Heart right ventricle (tissue), 16 donors: ENCODE measurements at regions not wholly inside any gene's neighbourhood (a gene's known extent, or its start where the extent isn't known, plus 50 kb on each side); places are given as distances from the start of the nearest gene placed in this dataset.
"Not testable (repeated sequence)": the region's sequence is repeated elsewhere in the genome, so short reads cannot be mapped to it uniquely, and the experiment has no call there.

Source experiments
- ATAC-seq, 8 donors: fragments of 200-7000 bp; cut with Tn5 transposase; one replicate each; pipeline ENCODE4 v1.9.1; 2020; ENCODE audit warnings: mild to moderate bottlenecking in 8 of 8, moderate library complexity in 8 of 8, moderate number of reproducible peaks in 1 of 8
- DNase-seq, 2 donors: peaks; one replicate each; pipeline ENCODE4 v3.0.0-alpha.2; 2020
- H3K27ac ChIP-seq, 10 donors: fragments of 200-600 bp; sonication (generic) in 2 of 10; one replicate each; pipeline versions ENCODE4 v1.5.0 to v1.8.0; 2020 to 2022; ENCODE audit warnings: mild to moderate bottlenecking in 3 of 10
- H3K27me3 ChIP-seq, 7 donors: fragments of 200-600 bp; one replicate each; pipeline ENCODE4 v1.8.0; 2021 to 2022; ENCODE audit warnings: mild to moderate bottlenecking in 2 of 7
- H3K36me3 ChIP-seq, 9 donors: fragments of 200-600 bp; sonication (generic) in 1 of 9; one replicate each; pipeline versions ENCODE4 v1.5.0 to v1.8.0; 2020 to 2022; ENCODE audit warnings: mild to moderate bottlenecking in 2 of 9
- H3K4me1 ChIP-seq, 9 donors: fragments of 200-600 bp; sonication (generic) in 1 of 9; one replicate each; pipeline versions ENCODE4 v1.5.0 to v1.8.0; 2020 to 2022; ENCODE audit warnings: mild to moderate bottlenecking in 4 of 9
- H3K4me3 ChIP-seq, 10 donors: fragments of 200-600 bp; sonication (generic) in 2 of 10; one replicate each; pipeline versions ENCODE4 v1.5.0 to v1.8.0; 2020 to 2022; ENCODE audit warnings: mild to moderate bottlenecking in 7 of 10, moderate library complexity in 2 of 10
- H3K9me3 ChIP-seq, 11 donors: fragments of 200-600 bp in 10 of 11; sonication (generic) in 2 of 11; one replicate each; pipeline versions ENCODE4 v1.5.0 to v1.8.0; 2013 to 2022; ENCODE audit warnings: mild to moderate bottlenecking in 2 of 11, control low read depth in 1 of 11, moderate library complexity in 1 of 11
- CTCF ChIP-seq, 9 donors: fragments of 200-600 bp; sonication (generic) in 2 of 9; IDR thresholded peaks; one replicate each; pipeline versions ENCODE4 v1.5.0 to v1.8.0; 2021 to 2022; ENCODE audit warnings: antibody characterized with exemption in 9 of 9, mild to moderate bottlenecking in 5 of 9, moderate library complexity in 1 of 9
- WGBS, 2 donors: extraction: QIAGEN DNeasy Blood & Tissue Kit; methylation state at CpG; one replicate each; pipeline ENCODE4 v1.1.7; 2013; ENCODE audit warnings: inconsistent platforms in 1 of 2; 5-methylcytosine and 5-hydroxymethylcytosine counted together
- intact Hi-C, 10 donors: fragments of 100-400 bp; cut with DNase I; formaldehyde crosslinking; loops; one replicate each; pipeline versions ENCODE4 v1.11.1 to v1.14.2; 2022
- donor health status: Arrhythmogenic right ventricular cardiomyopathy.
- donor health status: ischemic (EF 13 %, LVEDD 7.1; RV severe dilation, severe dysfunction).
- donor health status: healthy with polysubstance abuse.
- donor health status: DM: no; HTN: yes; CAD: no.
- donor health status: DM: no; HTN: no; CAD: no.
- donor health status: ischemic (EF 25% LVEDD 6.9; RV normal size, moderate dysfunction).
- donor health status: ischemic (EF 25% LVEDD 5.7; RV mildly dilated, moderate dysfunction).
- donor health status: healthy.
- donor health status: DM: yes; HTN: yes; CAD: no.
- donor health status: Ischemic cardiomyopathy.
- donor health status: ischemic (EF 35%, LVEDD 5.7; RV mildly dilated, moderate dysfunction).
- donor health status: nonischemic (EF 11% LVEDD 7.7; RV severe dilation, severe dysfunction).
- donor health status: DM: yes; HTN: yes; CAD: no.
- donor health status: PGD.
- donor health status: ischemic (EF 29% LVEDD 5.4; RV normal size, mild dysfunction).
- donor health status: nonischemic (EF 23%, LVEDD 6.1; RV moderate dilation, normal function).

DNA sequence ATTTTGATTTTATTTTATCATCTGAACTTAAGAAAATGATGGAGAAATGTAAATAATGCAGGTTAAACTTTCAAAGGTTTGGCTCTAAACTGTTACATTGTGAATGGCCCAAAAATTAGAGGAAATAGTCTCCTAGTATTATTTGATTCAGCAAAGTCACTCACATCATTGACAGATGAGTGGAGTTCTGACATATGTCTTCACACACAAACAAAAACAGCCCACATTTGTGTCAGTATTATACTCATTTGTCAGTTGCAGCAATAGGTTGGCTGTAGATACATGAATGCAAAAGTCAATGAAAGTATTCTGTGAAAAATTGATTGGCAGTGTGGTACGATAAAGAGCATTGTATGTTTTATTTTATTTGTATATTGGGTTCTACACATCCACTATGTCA is 108.8 kb upstream of the BMPER start:
- WGBS, 2 donors = 97 to 98% methylated on average over 1 of the region's 1 CpG
- no peaks in the 10 kb centered on the region for H3K9me3 ChIP-seq
- intact Hi-C loops = no loop called here

DNA sequence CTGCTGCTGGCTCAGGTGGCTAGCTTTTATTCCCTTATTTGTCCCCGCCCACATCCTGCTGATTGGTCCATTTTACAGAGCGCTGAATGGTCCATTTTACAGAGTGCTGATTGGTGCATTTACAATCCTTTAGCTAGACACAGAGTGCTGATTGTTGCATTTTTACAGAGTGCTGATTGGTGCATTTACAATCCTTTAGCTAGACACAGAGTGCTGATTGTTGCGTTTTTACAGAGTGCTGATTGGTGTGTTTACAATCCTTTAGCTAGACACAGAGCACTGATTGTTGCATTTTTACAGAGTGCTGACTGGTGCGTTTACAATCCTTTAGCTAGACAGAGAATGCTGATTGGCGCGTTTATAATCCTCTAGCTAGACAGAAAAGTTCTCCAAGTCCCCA is 107.8 kb upstream of the BMPER start:
- intact Hi-C loops, H3K9me3 ChIP-seq, H3K4me3 ChIP-seq, H3K36me3 ChIP-seq, DNase-seq, ATAC-seq, H3K4me1 ChIP-seq, H3K27me3 ChIP-seq, H3K27ac ChIP-seq: not testable (repeated sequence)
- 94 to 96% methylated on average over 6 of the region's 6 CpGs for WGBS, 2 donors

More for the DNA sequence above, 108.8 kb upstream of the BMPER start:
- H3K4me1 ChIP-seq = no peaks in the 10 kb centered on the region
- no peak for TF ChIP-seq CTCF (IDR thresholded peaks at IDR 0.05)
- no peak overlapping the region for H3K27ac ChIP-seq
- H3K36me3 ChIP-seq = no peaks in the 10 kb centered on the region
- DNase-seq (no peak), ATAC-seq (no peak)
- no peak overlapping the region for H3K4me3 ChIP-seq
- H3K27me3 ChIP-seq = no peaks in the 10 kb centered on the region

GRCh38 chr7:33798686-33799325 is 106.5 kb upstream of the BMPER start:
- ATAC-seq = no peak
- 50 to 53% methylated on average over 5 of the region's 5 CpGs for WGBS, 2 donors
- Histone ChIP-seq H3K27ac (no peak overlapping the region), H3K9me3 (no peaks in the 10 kb centered on the region), H3K4me3 (no peak overlapping the region), H3K36me3 (no peaks in the 10 kb centered on the region), H3K4me1 (no peaks in the 10 kb centered on the region), H3K27me3 (no peaks in the 10 kb centered on the region)
- no peak for TF ChIP-seq CTCF (IDR thresholded peaks at IDR 0.05)
- no peak for DNase-seq
- intact Hi-C loops = no loop called here

- no peaks in the 10 kb centered on the region for H3K9me3 ChIP-seq
- no peak overlapping the region for H3K27ac ChIP-seq
- TF ChIP-seq CTCF (IDR thresholded peaks at IDR 0.05) = no peak
- intact Hi-C loops = no loop called here
- 96 to 99% methylated on average over 2 of the region's 2 CpGs for WGBS, 2 donors
- H3K4me3 ChIP-seq = no peak overlapping the region
- no peaks in the 10 kb centered on the region for H3K4me1 ChIP-seq
- no peaks in the 10 kb centered on the region for H3K27me3 ChIP-seq
- no peak for ATAC-seq
- H3K36me3 ChIP-seq = no peaks in the 10 kb centered on the region
- DNase-seq = no peak
Observed at GRCh38 chr7:33799766-33800165, 105.6 kb upstream of the BMPER start.

DNA sequence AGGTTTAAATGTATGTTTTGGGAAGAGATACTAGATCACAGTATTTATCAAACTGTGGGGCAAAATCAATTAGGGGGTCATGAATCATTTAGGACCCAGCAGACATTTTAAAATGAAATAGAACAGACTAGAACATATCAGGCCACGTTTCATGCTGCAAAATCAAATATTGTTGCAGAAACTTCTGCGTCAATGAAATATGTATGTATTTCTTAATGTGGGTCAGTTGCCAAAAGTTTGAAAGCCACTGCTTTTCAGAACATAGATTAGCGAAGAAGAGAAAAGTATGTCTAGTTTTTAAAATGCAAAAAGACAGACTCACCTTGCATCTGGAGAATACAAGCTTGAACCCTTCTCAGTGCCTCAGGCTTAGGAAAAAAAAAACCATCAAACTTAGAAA is 102.7 kb upstream of the BMPER start:
- Histone ChIP-seq H3K27me3 (no peaks in the 10 kb centered on the region), H3K4me1 (peaks cover 0 to 24% (median 13%) of the 10 kb centered on the region in 9 donors)

More for the DNA sequence above, 102.7 kb upstream of the BMPER start:
- no peak overlapping the region for H3K4me3 ChIP-seq
- WGBS, 2 donors = 89 to 93% methylated on average over 3 of the region's 3 CpGs
- intact Hi-C loops = no loop called here
- H3K36me3 ChIP-seq = no peaks in the 10 kb centered on the region
- H3K27ac ChIP-seq = no peak overlapping the region
- no peak for DNase-seq
- ATAC-seq = no peak
- H3K9me3 ChIP-seq = no peaks in the 10 kb centered on the region
- TF ChIP-seq CTCF (IDR thresholded peaks at IDR 0.05) = no peak
